Amniotic epithelial cell (primary cell): ENCODE measurements at regions not wholly inside any gene's neighbourhood (a gene's known extent, or its start where the extent isn't known, plus 50 kb on each side); places are given as distances from the start of the nearest gene placed in this dataset.
A peak's percentile ranks its signal among the peaks of the same experiment; 100 is the strongest.
"Not testable (repeated sequence)": the region's sequence is repeated elsewhere in the genome, so short reads cannot be mapped to it uniquely, and the experiment has no call there.

Experiments used
- DNase-seq: peaks from one replicate; pipeline ENCODE4 v3.0.0-alpha.2; 2010; ENCODE audit warnings: low read depth

DNA sequence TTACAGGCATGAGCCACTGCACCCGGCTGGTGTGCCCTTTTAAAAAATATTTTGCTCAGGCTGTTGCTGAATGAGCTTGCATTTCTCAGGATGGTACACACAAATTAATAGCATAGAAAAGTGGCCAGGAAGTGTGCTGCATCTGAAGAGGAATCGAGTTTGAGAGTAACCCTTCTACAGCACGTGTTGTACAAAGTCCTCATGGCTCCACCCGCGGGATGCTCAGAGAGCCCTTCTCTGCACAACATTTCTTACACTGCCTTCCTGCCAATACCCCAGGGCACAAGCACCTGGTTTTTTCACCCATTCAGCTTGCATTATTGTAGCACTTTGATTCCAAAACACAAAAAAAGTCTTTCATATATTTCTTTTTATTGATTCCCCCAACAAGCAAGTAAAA lies 90.1 kb upstream of the NEDD4L start:
- no peak for DNase-seq

DNA sequence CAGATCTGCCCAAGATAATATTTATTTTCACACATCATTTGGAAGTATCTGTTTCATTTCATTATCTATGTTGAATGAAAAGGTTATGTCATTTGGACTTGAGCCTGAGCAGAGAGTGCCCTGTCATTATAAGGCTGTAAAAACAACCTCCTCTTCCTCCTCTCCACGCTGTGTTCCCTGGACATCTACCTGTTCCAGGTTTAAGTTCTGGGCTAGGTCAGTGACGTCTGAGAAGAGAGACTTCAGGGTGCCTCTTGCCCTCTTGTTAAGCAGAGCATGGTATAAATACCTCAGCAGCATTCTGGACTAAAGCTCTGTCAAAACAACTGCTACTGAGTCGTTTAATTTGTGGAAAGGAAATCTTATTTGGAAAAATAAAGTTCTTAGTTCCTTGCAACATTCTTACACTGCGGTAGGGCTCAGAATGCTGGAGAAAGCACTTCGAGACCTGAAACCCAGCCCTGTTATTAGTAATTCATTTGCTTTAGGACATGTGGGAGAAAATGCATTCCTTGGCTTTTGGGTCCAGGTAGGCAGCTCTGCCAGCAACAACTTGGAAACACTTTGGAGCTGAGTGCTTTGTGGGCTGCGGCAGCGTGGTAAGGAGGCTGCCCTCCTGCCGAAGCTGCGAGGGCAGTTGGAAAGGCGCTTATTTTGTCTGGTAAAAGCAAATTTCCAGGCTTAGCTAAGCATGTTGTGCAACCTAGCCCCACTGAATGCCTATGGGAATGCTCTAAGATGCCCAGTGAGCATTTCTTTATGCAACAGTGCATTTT lies 91.8 kb upstream of the NEDD4L start:
- DNase-seq = no peak

DNA sequence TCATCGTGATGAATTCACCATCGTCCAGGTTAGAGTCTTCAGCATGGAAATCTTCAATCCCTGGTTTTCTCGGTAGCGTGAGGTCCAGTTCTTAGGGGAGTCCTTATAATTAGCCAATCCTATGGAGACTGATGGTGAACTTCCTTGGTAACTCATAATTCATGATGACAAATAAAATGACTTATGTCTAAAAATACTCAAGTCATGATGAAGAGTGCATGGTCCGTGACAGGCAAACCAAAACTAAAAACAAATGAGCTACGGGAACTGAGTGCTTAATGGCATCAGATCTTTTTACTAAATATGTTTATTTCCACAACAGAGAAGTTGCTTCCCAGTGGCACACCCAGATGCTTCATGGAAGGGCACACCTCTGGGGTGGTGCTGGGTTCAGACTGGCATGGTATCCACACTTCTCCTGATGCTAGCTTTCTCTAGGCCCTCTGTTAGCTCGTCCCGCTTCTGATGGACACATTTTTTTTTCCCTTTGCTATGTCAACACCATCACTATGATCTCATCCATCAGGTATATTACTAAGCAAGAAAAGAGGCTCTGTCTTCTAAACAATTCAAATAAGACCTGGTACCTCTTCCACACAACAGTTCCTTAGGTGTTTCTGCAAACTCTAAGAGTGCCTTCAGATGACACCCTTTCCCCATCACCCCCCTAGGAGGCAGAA lies 92.8 kb upstream of the NEDD4L start:
- DNase-seq = no peak

DNA sequence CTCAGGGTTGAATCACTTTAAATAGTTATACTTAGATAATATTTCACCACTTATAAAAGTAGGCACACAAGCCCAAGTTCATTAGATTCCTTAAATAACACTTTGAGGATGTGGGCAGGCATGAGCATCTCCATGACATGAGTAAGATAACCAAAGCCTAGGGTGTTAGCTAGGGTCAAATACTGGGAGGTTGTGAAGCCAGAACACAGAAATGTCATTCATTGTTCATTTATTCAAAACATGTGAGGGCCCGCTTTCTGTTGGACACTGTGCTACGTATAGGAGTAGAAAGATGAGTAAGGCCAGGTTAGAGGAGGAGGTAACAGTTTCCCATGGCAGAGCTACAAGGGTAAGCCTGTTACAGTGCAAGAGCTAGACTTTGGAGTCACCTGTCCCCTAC lies 93.5 kb upstream of the NEDD4L start:
- no peak for DNase-seq

DNA sequence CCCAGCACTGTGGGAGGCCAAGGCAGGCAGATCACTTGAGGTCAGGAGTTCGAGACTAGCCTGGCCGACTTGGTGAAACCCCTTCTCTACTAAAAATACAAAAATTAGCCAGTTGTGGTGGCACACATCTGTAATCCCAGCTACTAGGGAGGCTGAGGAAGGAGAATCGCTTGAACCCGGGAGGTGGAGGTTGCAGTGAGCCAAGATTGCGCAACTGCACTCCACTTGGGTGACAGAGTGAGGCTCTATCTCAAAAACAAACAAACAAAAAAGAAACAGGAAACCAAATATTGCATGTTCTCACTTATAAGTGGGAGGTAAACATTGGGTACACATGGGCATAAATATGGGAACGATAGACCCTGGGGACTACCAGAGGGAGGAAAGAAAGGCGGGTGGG lies 94.7 kb upstream of the NEDD4L start:
- not testable (repeated sequence) for DNase-seq

DNA sequence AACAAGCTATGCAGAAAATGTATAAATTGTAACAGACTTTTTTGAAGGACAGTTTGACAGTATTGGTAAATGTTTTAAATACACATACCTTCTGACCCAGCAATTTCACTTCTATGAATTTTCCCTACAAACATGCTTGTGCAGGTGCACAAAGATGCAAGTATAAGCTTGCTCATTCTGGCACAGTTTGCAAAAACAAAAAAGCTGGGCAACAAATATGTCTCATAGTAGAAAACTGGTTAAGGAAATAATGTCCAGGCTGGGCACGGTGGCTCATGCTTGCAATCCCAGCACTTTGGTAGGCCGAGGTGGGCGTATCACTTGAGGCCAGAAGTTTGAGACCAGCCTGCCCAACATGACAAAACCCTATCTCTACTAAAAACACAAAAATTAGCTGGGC lies 96.9 kb upstream of the NEDD4L start:
- no peak for DNase-seq

DNA sequence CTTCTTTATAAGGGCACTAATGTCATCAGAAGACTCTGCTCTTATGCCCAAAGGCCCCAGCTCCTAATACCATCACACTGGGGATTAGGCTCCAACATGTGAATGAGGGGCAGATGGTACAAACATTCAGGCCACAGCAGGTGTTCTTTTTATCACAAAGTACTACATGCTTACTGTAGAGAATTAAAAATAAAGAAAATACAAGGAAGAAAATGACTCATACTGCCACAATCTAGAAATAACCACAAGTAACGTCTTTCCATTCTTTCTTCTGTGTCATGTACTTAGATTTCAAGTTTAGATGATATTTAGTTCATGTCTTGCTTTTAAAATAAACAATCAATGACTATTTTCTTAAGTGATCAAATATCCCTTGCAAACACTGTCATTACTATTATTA lies 100.3 kb upstream of the NEDD4L start:
- peak; percentile 27 for DNase-seq

DNA sequence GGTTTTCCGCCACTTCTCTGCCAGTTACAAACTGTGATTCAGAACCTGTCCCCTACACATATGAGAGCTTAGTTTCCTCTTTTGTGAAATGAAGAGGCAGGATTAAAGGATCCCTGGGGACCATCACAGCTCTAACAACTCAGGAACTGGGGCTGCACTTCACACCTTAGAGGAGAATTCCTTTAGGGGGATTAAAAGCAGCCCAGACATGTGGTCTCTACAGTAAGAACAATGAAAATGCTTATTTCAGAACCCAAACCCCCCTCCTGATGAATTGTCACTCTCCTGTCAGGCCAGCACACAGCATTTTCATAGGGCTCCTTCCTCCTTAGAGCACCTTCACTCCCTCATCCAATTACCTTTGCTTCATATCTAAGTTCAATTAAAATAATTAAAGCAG lies 101.5 kb upstream of the NEDD4L start:
- no peak for DNase-seq

DNA sequence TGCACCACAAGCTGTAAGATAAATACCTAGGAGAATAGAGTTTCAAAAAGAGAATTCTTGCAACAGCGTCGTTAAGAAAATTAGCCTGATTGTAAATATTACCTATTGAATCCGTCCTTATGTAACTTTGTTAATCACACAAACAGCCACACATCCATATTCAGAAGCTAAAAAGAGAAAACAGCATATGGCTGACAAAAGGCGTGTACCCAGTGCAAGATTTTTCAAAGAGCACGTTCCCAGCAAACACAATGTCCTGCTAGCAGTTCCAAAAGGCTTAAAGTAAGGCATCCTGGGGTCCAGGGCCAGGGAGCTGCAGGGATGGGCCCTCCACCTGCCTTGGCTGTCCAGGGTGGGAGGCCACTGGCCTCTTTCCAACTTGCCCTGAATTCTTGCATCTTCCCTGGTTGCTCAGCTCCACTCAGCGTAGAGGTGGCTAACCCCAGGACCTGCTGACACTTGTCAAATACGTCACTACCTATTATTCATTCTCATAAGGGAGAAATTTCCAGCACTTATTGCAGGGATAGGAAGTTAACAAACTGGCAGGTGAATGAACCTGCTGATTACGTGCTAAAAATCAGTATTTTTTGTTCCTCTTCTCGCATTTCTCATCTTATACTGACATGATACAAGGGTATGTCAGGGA lies 102.1 kb upstream of the NEDD4L start:
- DNase-seq = no peak

DNA sequence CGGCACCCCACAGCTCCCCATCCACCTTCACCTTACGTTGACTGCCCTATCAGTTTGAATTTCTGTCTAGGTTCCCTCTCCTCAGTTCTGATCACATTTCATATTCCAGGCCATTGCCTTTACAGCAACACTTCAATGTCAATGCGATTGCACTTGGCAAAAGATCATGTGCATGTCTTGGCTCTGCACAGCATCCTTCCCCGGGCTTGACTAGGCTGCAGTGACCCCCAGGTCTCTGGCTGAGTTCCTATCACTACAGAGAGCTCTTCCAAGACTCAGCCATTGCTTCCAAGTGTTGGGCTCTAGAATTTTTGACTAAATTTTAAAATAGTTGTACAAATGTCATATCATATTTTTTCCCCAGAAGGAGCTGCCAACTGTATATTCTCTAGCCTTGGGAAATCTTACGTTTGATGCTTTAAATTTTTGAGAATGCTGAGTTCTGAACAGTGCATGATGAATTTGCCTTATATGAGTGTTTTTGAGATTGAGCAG lies 103.8 kb upstream of the NEDD4L start:
- no peak for DNase-seq

DNA sequence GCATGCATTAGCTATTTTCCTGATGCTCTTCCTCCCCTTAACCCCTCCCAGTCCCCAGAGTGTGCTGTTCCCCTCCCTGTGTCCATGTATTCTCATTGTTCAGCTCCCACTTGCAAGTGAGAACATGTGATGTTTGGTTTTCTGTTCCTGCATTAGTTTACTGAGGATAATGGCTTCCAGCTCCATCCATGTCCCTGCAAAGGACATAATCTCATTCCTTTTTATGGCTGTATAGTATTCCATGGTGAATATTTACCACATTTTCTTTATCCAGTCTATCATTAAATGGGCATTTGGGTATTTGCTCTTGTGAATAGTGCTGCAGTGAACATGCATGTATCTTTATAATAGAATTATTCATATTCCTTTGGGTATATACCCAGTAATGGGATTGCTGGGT lies 109.7 kb upstream of the NEDD4L start:
- not testable (repeated sequence) for DNase-seq

DNA sequence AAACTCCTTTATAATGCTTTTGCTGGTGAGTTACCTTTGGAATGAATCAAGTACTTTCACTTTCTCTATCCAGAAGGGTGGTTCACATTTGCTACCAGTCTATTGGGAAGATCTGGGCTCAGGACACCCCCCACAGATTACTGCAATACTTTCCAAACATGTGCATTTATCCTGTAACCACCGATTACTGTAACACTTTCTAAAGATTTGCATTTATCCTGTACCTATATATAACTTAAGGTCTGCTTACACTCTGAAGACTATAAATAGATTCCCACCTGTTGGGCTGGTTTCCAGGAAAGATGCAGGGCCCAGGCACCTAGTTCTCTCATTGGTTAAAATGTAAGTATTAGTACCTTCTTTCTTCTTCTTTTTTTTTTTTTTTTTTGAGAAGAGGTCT lies 113.0 kb upstream of the NEDD4L start:
- DNase-seq = no peak

DNA sequence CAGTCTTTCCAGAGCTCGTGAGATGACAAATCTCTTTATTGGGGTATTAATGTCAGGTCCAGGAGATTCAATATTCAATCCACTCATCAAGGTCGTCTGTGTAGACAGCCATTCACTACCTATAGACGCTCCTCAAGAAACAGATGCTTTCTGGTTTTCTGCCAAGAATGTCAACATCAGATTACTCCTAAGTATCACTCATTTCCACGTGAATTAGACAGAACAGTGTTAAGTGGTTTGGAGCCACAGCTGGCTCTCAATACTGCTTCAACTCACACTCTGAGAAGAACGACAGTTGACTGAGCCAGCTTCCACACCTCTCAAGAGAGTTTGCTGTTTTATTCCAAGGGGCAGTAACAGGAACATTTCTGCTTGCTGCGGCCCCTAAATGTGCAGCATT lies 113.5 kb upstream of the NEDD4L start:
- no peak for DNase-seq

DNA sequence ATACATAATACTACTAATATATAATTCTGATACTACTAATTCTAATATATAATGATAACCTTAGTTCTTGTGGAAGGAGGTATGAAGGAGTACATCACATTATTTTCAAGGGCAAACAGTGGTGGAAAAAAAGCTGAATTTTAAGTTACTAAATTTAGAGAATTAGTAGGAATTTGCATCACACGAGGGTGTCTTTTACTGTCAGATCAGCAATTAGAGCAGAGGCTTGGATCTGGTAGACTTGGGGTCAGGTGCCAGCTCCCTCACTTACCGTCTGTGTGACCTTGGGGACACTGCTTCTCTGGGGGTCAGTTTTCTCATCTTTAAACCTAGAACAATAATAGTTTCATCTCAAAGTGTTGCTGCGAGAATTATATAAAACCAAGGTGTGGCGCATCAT lies 114.1 kb upstream of the NEDD4L start:
- DNase-seq = no peak

DNA sequence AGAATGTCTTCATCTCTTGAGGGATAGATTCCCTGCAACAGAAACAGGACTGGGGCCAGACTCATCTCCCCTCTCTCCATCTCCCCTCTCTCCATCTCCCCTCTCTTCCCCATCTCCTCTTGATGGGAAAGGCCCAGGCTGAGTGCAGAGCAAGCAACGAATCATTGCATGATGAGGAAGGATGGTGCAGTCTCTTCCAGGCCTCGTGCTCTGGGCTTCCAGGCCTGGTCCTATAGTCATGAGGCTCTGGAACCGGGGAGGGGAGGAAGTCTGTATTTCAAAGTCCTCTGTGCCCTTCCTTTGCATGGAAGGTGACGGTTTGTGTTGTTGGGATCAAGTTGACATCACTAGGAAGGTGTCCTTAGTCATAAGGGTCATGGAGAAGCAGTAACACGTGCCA lies 115.6 kb upstream of the NEDD4L start:
- DNase-seq = no peak

DNA sequence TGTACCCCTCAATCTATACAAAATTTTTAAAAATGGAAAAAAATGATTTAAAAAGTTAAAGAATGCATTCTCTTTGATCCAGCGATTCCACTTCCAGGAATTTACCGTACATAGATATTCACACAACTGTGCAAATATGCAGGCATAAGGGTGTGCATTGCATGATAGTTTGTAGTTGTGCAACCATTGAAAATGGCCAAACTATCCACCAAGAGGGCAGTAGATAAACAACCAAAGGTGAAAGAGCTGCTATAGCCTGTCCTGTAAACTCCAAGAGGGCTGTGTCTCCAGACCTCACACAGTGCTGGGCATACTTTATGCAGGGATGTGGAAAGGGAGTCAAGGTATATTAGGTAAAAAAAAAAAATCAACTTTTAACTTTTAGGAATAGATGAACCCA lies 116.5 kb upstream of the NEDD4L start:
- no peak for DNase-seq

DNA sequence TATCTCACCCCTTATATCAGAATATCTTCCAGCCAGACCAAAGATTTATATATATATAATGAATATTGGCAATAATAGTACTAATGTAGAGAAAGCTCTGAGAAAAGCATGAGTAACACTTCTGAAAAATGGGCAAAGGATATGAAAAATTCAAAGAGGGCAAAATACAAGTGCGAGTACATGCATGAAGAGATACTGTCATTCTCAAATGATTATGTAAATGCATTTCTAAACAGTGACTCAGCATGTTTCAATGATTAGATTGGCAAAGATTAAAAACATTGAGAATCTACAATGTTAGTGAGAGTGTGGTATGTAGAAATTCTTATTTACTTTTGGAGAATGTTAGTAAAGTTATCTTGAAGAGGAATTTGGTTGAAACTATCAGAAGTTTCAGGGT lies 118.3 kb upstream of the NEDD4L start:
- DNase-seq = peak; percentile 47

DNA sequence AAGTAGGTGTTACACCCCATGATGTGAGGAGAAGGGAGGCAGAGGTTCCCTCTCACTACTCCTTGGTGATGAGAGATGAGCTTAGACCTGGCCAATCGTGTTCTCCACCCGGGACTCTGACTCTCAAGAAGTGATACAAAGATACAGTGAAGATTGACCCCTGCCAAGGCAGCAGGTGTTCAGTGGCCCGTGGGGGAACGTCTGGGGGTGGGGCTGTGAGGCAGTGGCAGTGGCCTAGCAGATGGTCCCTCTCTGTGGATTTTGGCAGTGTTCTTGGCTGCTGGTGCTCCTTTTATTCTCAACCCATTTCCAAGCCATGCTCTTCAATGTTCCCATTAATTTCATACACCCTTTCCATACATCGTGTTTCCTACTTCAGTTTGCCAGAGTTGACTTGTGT lies 120.4 kb upstream of the NEDD4L start:
- DNase-seq = no peak

DNA sequence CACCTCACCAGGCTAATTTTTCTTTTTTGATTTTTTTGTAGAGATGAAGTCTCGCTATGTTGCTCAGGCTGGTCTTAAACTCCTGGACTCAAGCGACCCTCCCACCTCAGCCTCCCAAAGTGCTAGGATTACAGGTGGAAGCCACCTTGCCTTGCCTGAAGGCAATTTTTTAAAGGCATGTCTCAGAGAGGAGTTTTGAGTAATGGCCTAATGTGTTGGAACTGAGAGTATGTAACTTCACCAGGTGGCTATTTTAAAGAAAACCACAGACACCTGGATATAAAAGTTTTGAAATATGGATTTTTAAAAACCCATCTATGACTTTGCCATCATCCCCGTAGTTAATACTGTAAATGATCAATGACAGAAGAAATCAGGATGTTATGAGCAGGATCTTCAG lies 119.8 kb upstream of the ATP8B1 start:
- DNase-seq = no peak

DNA sequence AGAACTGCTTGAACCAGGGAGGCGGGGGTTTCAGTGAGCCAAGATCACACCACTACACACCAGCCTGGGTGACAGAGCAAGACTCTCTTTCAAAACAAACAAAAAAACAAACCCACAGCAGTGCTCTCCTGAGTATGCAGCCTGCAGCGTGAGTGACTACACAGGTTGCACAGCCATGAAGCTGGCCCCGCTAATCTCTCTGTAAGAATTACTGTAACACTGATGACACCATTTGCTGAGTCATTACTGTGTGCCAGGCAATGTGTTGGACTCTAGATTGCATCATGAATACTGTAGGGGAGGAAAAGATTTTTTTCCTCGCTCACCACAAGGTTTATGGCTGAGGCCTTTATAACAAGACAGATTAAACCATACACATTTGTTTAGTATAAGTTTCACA lies 118.6 kb upstream of the ATP8B1 start:
- peak; percentile 82 for DNase-seq

DNA sequence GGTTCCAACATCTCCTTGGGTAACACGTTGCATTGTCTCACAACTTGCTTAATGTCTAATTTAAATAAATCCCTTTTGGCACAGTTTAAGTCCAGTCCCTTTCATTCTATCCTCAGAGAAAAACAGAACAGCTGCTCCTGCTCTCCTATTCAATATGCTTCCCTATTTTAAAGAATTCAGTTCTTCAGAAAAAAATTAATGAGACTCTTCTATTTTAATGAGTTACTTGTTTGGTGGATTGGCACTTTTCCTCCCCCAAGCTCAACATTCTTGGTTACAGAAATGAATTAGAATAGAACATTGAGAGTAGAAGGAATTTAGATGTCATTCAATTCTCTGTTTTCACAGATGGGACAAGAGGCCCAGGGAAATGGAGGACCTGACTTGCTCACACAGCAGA lies 116.9 kb upstream of the ATP8B1 start:
- DNase-seq = no peak

DNA sequence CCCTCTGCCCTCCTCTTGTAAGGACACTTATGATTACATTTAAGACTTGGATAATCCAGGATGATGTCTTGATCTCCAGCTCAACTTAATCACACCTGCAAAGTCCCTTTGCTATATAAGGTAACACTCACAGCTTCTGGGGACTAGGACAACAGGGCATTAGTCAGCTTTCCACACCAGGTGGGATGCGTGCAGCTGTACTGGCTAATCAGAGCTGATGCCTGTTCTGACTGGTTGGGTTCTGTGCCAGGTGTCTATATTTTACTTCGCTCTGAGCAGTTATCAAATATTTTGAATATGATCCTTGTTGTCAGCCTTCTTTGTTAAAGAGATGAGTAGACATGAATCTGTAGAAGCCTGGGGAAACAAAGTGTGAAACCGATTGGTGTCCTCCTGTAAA lies 115.5 kb upstream of the ATP8B1 start:
- no peak for DNase-seq

DNA sequence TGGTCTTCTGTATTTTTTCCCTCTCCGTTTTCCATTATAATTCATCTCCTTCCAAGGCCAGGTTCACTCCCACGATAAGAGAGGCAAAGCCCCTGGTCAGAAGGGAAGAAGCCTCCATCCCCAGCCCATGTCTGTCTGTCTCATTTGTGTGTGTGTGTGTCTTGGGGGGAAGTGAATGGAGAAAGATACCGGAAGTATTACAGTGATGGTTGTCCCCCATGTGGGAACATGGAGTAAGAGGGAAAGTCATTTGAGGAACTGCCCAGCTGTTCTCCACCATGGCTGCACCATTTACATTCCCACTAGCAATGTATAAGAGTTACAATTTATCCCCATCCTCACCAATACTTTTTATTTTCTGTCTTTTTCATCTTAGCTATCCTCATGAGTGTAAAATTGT lies 113.6 kb upstream of the ATP8B1 start:
- no peak for DNase-seq
